ENCODE measurements at regions not wholly inside any gene's neighbourhood (a gene's known extent, or its start where the extent isn't known, plus 50 kb on each side); places are given as distances from the start of the nearest gene placed in this dataset.
"Not testable (repeated sequence)": the region's sequence is repeated elsewhere in the genome, so short reads cannot be mapped to it uniquely, and the experiment has no call there.

DNA sequence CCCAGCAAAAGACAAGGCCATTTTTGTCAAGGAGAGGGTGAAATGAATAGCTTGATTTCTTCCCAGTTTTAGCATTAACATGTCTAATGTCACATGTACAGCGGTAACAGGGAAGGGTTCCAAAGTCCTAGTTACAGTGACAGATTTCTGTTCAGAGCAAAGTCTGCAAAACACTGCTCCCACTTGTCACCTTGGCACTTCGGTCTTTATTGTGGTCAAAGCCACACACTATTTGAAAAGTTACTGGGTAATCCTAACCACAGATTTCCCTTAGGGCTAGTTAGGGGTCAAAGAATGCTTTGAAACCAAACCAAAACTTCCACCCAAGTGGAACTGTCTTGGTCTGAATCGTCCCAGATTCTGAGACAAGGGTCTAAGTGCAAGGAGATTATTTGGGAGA, 455.6 kb downstream of the HS3ST3B1 start:
- DNase-seq, result no peak

DNA sequence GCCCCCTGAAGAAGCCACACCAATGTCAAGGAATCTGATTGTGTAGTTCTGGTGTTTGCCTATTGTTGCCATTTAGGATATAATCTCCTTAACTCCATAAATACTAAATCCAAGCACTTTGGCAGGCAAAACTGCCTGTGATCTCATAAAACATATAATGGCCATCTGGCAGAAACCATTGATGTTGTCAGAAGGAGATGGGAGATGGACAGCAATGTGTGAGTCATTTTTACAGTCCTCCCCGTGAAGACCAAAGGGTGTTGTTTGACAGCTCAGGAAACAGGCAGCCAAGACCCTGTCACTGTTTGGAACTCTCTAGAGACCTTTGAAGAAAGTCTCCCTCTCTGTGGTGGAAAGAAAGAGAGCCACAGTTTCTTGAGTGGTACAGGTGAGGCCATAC, 454.1 kb downstream of the HS3ST3B1 start:
- DNase-seq, result peak; percentile 56

DNA sequence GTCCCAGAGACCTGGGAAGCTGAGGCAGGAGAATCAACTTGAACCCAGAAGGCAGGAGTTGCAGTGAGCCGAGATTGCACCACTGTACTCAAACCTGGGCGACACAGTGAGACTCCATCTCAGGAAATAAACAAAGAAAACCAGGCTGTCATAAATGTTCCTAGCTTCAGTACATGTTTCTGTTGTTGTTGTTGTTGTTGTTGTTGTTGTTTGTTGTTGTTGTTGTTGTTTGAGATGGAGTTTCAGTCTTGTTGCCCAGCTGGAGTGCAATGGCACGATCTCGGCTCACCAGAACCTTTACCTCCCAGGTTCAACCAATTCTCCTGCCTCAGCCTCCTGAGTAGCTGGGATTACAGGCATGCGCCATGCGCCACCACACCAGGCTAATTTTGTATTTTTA, 452.5 kb downstream of the HS3ST3B1 start:
- DNase-seq, result no peak

DNA sequence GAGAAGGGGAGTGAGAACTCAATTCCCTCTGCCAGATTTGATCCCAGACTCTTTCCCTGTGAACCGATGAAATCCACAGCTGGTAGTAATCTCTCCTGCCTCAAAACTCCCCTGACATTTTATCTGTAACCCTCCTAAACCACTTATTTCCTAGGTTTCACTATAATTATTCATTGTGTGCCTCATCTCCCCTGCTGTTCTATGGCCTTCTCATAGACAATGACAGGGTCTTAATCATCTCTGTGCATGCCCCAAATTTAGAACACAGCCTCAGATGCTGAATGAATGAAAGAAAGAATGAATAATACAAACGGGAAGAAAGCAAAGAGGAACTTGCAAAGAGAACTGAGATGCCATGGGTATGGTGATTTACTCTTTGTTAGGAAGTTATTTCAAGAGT, 451.1 kb downstream of the HS3ST3B1 start:
- no peak for DNase-seq

DNA sequence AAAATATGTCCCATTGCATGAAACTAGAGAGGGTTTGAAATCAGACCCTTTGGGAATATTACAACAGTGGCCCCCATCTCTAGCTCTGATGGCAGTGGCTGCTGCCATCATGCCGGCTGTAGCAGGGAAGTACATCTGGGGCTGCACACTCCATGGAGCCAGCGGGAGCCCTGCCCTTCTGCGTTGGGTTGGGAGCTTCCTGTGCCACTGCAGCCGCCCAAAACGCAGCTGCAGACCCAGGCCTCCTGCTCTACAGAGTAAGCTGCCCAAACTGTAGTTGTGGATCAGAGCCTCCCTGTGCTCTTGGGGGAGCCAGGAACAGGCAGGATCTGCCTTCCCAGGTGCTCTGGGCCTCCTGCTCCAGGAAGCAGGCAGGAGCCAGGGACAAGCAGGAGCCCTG, 450.0 kb downstream of the HS3ST3B1 start:
- no peak for DNase-seq

DNA sequence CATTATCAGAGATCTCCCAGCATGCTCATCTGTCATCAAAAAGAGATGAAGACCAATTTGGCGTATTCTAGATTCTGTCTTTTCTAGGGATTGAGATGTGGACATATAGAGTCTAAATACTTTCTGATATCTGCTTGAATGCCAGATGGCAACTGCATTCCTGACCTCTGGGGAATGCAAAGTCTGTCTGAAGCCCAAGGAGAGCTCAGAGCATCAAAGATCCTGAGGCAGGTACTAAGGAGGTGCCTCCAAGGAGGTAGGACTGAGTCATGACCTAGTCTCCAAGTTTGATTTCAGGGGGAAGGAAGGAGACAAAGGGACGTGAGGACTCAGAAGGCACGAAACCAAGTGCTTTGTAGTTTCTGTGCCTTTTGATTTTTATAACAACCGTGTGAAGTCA, 448.4 kb downstream of the HS3ST3B1 start:
- no peak for DNase-seq

DNA sequence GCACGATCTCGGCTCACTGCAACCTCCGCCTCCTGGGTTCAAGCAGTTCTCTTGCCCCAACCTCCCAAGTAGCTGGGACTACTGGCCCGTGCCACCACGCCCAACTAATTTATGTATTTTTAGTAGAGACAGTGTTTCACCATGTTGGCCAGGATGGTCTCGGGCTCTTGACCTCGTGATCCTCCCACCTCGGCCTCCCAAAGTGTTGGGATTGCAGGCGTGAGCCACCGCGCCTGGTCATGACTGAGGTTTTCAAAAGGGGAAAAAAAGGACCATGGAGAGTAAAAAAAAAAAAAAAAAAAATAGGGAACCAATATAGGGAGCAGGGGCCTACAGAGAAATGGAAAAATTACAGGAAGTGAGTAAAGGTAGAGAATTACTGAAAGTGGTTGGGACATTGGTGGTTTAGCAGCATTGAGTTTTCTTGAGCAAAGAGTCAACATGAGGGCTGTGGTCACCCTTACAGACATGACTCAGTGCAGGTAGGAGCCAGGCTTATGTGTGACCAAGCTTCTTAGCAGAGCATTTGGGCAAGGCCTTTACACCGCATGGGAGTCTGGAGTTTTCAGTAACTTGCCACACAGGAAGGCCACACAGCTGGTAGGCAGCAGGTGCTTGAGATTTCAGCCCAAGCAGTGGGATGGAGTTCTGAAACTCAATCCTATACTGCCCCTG, 447.3 kb downstream of the HS3ST3B1 start:
- no peak for DNase-seq

DNA sequence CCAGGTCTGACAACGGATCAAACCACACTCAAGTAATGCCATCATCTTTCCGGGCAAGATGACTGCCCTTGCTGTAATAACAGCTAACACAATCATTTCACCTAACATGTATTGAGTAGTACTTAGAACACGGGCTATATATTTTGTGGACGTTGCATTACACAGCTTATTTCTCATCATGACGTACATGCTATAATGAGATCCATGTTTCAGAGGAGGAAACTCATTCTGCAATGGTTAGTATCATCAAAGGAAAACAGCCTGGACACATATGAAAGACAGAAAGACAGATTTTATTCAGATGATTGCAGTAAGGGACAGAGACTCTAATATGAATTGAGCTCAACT, 446.7 kb downstream of the HS3ST3B1 start:
- no peak for DNase-seq

DNA sequence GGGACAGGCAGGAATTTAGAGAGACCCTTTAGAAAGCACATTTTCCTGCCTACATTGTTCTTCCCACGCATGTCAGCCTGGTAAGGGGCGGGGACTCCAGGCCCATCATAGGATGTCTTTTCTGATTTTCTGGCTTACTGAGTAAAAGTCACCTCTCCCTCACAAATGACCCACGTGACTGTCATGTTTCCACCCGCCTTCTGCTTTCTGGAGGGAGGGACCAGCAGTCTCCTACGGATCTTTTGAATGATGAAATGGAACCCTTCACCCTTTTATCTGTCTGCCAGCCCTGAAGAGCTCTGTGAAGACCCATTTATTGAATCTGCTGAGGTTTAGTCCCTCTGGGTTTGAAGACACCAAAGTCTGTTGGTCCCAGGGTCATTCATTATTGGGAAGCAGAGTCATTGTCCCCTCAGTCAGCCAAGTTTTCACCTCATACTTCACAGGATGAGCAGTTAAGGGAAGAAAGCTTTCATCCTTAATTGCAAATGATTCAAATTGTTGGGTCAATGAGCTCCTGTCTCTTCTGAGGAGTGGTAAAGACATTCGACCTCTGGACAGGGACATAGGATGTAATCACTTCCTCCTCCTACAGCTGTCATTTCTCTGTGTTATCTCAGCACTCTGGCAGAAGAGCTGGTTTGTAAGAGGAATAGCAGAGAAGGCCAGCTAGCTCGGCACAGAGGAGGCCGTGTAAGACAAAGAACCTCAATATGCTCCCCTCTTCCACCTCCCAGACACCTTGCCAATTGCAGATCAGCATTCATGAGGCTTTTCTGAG, 446.1 kb downstream of the HS3ST3B1 start:
- DNase-seq, result no peak

DNA sequence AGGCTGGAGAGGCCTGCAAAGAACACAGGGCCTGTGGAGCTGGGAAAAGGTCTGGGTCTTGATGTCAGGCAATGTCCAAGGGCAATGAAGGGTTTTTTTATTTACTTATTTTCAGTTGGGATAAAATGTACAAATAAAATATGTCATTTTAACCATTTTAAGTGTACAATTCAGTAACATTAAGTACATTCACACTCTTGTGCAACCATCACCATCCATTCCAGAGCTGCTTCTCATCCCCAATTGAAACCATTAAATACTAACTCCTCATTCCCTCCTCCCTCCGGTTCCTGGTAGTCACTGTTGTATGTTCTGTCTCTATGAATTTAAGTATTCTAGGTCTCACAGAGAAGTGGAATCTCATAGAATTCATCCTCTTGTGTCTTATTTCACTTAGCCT, 444.7 kb downstream of the HS3ST3B1 start:
- no peak for DNase-seq

DNA sequence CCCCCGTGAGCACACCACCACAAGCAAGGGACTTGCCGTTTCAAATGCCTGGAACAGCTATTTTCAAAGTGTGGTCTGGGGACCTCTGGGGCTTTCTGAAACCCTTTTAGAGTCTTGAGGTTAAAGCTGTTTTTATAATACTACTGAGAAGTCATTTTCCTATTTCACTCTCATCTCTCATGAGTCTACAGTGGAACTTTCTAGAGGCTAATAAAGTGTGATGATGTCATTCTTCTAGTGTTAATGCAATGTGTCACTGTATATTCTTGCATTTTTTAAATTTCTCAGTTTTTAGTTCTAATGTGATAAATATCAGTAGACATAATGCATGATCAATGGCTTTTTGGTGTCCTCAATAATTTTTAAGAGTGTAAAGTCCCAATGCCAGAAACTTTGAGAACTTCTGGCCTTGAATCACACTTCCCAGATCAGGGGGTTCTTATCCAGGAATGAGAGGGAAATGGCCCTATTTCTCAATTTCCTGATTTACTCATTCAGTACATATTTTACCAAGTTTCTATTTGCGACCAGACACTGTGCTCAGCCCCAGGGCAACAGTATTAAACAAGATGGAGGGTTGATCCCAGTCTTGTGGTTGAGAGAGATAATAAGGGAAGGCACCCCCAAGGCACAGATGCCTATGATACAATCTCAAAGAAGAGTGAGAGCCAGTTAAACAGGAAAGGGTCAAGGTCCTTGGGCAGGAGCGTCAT, 444.0 kb downstream of the HS3ST3B1 start:
- no peak for DNase-seq

DNA sequence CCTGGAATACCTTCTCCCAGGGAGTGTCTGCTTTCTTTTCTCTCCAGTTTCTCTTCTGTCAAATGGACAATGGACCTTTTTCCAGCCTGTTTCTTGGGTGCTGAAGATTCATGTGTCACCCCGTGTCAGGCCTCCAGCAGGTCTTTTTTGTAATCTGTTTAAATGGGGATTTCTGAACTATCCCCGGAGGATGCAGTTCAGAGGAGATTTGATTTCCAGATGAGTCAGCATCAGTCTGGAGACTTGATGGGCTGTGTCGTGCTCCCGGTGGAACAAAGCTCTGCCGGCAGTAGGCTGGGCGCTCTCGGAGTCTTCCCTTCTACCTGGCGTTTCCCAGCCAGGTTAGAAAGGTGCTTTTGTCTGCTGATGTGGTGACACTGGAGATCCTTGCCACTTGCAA, 440.6 kb downstream of the HS3ST3B1 start:
- peak; percentile 70 for DNase-seq

DNA sequence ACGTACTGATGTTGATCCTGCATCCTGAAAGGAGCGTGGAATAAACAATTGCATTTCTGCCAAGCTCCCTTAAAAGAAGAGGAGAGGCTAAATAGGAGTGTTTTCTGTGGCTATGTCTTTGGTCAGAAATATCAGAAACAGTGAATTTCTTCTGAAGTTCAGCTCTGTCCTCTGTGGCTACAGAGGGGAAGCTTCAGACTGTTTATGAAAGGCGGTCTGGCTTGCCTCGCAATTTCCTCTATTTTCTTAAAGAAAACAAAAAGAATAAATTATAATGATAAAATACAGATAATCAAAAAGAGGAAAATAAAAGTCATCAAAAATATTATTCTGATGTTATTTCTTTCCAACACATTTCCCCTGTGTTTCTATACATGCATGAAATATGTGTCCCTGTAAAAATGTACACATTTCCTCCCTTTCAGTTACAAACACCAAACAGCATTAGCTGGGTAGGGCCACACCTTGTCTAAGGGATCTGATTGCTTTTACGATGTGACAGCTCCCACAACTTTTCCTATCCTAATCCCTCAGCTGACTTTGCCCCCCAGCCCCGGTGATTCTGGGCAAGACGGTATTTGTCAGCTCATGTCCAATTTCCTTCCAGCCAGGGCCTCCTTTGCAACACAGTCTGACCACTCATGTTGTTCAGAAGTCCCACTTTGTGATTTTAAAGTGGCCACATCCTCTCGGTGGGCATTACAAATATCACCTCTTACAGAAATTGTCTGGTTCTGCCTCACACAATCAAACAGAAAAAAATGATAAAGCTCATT, 439.0 kb downstream of the HS3ST3B1 start:
- DNase-seq, result no peak

DNA sequence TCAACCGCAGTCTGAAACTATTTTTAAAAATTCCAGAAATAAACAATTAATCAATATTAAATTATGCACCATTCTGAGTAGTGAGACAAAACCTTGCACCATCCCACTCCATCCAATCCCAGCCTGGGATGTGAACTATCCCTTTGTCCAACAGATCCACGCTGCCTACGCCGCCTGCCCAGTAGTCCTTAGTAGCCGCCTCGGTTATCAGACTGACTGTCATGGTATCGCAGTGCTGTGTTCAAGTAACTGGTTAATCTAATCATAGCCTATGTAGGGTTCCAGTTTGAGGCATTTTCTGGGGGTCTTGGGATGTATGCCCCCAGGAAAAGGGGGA, 437.7 kb downstream of the HS3ST3B1 start:
- DNase-seq, result no peak

DNA sequence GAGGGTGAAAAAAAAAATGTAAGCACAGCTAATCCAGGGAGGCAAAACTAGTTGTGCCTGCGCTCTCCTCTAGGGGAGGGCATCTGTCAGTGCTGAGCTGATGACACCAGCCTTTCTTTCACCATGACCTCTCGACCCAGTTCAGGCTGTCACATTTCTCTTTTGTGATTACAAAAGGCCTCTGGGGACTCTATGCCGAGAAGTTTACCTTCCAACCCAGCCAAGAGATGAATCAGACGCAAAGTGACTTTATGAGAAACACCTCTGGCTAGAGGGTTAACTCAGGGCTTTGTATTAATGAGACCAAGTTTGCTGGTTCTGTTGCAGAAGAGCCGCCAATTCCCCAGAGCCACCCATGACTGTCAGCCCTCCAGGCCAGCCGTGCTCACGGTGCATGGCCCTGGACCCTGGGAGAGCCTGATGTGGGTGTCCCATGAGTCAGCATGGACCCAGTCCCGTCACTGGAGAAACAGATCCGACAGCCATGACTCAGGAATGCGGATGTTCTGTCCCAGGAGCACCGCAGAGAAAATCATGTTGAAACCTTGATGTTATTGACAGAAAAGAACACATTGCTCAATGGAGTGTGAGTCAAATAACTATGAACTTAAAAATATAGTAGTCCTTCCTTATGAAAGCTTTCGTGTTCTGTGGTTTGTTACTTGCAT, 437.2 kb downstream of the HS3ST3B1 start:
- DNase-seq, result peak; percentile 26

DNA sequence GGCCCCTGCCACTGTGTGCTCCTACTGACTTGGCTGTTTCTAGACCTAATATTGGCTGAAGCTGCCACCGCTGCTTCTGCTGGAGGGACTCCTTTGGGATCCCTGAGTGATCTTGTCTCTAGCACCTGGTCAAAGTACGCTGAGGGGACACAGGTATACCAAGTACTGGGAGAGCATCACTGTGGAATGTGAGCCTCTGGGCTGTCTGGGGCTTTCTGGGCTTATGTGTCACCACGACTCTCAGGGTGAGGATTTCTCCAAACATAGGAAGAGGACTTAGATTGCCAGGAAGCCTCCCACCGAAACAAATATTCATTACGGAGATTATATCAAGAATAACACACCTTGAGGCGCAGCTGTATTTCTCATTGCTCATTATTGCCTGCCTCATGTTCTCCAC, 435.8 kb downstream of the HS3ST3B1 start:
- DNase-seq, result no peak

DNA sequence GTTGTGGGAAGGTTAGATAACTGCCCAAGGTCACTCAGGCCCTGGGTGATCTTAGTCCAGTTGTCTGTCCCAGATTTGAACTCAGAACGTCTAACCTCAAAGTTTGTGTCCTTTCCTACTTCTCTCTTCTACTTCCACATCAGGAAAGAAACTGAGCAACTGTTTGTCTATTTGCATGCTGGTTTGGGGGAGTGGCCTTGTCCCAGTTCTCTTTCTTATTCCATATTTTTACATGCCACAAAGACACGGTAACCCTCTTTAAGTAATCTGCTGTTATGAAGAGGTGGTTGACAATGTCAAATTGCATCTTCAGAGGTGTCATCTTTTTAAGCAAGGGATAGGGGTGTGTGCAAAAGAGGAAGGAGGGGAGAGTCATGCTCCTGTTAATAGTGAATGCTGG, 432.5 kb downstream of the HS3ST3B1 start:
- no peak for DNase-seq

DNA sequence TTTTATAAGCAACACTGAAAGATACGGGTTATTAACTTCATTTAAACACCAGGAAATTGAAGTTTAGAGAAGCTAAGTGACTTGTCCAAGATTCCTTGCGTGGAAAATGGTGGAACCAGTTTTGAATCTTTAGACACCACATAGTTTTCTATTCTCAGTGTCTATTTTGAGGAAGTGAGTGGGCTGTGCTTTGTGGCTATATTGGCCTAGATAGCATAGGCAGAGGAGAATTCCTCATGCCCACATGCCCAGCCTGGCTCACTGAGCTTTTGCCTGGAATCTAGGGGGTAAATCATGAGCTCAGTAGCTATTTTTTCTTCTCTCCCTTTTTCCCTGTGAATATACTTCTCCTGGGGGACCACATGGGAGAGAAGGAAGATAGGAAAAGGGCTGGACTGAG, 431.3 kb downstream of the HS3ST3B1 start:
- DNase-seq, result no peak

DNA sequence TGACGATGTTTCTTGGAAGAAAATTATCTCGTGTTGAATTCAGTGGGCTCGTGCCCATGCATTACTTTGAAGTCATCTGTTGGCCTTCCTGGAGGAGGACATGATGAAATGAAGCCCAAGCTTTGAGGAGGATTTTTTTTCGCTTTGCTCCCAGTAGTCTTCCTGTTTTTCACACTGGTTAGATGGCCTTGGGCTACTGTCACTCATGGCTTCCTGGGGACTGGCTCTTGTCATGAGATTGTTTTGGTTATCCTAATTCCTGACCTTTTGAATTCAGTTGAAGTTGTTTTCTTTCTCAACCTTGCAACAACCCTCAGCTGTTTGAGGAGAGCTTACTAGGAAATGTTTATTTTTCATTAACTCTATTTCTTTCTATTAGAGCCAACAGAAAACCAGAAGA, 430.7 kb downstream of the HS3ST3B1 start:
- no peak for DNase-seq

DNA sequence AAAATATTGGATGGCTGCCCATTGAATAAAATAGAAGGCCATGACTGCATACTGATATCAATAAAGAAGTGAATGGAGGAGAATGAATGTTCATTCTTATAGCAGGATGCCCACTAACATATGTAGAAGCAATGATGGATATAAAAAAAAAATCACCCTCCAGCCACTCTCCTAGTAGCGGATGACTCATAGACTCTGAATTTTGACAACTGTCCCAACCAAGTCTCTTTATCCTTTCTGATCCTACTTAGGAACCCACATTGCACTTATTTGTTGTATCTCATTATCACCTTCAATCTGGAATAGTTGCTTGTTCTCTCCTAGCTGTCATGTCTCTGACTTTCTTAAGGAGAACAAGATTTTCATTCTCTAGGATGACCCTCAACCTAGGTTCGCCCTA, 429.9 kb downstream of the HS3ST3B1 start:
- no peak for DNase-seq

DNA sequence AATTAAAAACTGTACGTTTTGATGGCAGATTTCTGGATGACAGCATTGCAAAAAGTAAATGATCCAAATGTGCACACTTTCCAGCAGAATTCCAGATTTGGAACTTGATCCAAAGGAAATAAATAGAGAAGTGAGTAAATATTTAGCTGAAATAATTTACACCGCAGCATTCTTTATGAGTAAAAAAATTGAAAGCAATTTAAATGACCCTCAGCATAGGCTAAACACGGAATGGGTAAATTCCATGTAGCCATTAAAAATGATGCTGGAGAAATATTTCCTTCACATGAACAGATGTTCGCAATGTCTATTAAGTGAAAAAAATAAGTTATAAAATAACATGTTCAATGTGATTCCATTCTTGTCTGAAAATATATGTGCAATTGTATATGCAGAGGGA, 424.8 kb downstream of the HS3ST3B1 start:
- no peak for DNase-seq

DNA sequence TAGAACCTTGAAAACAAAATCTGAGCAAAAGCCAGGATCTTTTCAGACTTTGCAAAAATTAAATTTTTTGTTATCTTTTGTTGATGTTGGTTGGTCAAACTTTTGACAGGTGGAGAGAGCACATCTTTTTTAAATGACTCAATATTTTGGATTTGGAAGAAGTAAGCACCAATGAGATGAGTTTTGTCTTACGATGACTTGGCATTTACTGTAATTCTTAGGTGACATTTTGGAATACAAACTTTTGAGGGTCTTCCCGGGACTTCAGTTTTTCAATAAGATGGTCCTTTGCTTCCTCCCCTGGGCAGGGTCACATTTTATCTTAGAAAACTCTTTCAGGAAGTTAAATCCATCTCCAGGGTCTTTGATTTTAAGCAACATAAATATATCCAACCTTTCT, 423.9 kb downstream of the HS3ST3B1 start:
- no peak for DNase-seq

DNA sequence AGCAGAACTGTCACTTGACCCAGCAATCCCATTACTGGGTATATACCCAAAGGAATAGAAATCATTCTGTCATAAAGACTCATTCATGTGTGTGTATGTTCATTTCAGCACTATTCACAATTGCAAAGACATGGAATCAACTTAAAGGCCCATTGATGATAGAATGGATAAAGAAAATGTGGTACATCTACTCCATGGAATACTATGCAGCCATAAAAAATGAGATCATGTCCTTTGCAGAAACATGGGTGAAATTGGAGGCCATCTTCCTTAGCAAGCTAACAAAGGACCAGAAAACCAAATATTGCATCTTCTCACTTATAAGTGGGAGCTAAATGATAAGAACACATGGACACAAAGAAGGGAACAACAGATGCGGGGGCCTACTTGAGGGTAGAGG, 422.5 kb downstream of the HS3ST3B1 start:
- DNase-seq, result not testable (repeated sequence)

All from NCI-H82 (cell line).